ENCODE measurements at regions not wholly inside any gene's neighbourhood (a gene's known extent, or its start where the extent isn't known, plus 50 kb on each side); places are given as distances from the start of the nearest gene placed in this dataset.
A peak's percentile ranks its signal among the peaks of the same experiment; 100 is the strongest.

GRCh38 chr12:58140395-58140794, 199.0 kb downstream of the ATP23 start:
- DNase-seq: no peak

DNA sequence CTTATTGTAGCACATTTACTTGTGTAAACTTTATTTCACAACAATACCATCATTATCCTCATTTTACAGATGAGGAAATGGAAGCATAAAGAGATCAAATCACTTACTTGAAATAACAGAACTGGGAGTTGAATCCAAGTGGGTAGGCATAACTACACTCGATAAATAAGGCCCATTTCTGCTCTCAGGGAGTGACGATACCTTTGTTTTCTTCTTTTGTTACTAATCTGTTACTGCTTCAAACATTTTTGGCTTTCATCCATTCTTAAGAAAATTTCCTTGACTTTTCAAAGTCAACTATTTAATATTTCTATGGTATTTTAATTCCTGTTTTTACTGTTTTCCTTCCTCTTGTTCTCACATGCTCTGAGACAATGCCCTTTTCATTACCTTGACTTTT, 201.6 kb downstream of the ATP23 start:
- no peak for DNase-seq

GRCh38 chr12:58143498-58143995, 202.2 kb downstream of the ATP23 start:
- no peak for DNase-seq

GRCh38 chr12:58148405-58148804, 207.0 kb downstream of the ATP23 start:
- DNase-seq: no peak

DNA sequence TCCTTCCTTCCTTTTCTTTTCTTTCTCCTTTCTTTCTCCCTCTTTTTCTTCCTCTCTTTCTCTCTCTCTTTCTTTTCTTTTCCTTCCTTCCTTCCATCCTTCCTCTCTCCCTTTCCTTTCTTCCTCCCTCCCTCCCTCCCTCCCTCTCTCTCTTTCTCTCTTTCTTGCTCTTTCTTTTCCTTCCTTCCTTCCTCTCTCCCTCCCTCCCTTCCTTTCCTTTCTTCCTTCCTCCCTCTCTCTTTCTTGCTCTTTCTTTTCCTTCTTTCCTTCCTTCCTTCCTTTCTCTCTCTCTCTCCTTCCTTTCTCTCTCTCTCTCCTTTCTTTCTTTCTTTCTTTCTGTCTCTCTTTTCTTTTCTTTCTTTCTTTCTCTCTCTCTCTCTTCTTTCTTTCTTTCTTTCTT, 207.6 kb downstream of the ATP23 start:
- no peak for DNase-seq

GRCh38 chr12:58154359-58154758, 213.0 kb downstream of the ATP23 start:
- DNase-seq: no peak

DNA sequence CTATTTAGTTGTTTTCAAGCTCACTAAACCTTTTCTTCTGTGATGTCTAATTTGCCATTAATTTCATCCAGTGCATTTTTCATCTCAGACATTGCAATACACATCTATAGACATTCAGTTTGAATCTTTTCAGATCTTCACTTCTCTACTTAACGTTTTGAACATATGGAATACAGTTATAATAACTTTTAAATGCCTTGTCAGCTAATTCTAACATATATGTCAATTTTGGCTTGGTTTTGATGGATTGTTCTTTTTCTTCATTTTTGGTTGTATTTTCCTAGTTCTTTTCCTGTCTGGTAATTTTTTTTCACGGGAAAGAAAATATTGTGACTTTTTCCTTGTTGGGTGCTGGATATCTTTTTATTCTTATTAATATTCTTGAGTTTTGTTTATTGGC, 215.3 kb downstream of the ATP23 start:
- no peak for DNase-seq

GRCh38 chr12:58159941-58160340, 218.6 kb downstream of the ATP23 start:
- DNase-seq: no peak

GRCh38 chr12:58161773-58162172, 220.4 kb downstream of the ATP23 start:
- DNase-seq: no peak

DNA sequence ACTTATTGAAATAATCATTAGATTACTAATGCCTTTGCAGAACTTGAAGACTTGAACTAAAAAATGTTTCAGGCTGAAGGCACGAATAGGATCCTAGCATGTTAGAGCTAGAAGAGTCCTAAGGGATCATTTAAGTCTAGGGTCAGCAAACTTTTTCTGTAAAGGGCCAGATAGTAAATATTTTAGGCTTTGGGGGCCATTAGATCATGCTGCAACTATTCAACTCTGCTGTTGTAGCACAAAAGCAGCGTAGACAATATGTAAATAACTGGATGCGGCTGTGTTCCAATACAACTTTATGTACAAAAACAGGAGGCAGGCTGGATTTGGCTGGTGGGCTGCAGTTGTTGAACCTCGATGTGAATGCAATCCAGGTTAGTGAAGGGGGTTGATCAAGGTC, 221.7 kb downstream of the ATP23 start:
- no peak for DNase-seq

DNA sequence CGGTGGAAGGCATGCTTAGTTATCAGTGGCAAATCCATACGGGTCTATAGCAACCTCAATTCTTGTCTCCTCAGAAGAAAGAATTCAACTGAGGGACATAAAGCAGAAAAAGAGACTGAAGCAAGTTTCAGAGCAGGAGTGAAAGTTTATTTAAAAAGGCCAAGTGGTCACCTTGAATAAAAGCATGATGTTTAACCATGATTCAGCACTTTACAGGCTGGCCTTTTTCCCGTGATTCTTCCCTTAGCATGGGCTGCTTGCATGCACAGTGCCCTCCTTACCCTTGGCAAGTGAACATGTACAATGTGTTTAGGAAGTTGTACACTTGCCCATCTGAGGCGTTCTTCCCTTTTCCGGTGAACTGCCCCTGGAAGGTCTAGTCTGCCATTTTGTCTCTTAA, 225.3 kb downstream of the ATP23 start:
- DNase-seq: no peak

GRCh38 chr12:58167622-58168021, 226.3 kb downstream of the ATP23 start:
- DNase-seq: no peak

DNA sequence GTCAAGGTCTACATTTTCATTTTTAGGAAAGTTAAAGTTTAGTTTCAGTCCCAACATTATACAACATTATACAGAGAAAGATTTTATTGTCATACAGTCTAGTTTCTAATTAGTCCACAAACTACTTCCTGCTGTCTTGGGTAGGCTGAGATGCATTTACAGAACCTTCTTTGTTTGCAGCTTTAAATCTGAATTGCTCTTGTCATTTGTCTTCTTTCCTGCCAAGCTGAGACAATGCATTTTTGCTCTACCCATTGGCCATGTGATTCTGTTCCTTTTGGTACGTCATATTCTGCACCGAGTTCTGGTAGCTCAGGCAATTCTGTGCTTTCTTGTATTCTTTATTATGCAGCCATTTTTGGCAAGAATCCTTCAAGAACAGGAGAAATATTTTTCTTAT, 228.5 kb downstream of the ATP23 start:
- no peak for DNase-seq

- no peak for DNase-seq
These were observed 230.5 kb downstream of the ATP23 start for GRCh38 chr12:58171914-58172313.

- no peak for DNase-seq
These were observed 231.2 kb downstream of the ATP23 start for GRCh38 chr12:58172433-58173073.

- DNase-seq: no peak
These were observed 232.9 kb downstream of the ATP23 start for GRCh38 chr12:58174316-58174715.

GRCh38 chr12:58176296-58176869, 235.0 kb downstream of the ATP23 start:
- DNase-seq: peak; percentile 26

GRCh38 chr12:58177366-58177765, 236.0 kb downstream of the ATP23 start:
- DNase-seq: no peak

DNA sequence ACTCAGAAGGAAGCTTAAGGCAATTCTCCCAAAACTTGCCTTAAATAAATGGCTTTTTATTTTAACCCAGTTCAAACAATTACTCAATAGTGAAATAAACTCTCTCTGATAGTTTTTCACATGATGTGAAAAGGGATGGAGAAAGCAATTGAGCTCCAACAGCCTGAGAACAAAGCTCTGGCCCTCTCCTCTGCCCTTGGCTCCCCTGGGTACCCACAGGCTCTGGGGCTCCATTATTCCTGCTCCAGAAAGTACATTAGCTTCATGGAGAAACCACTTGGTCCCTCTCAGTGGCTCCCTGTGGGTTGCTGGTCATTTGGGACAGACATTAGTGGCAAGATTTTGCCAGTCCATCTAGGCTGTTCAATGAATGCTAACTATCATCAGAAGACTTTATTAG, 242.8 kb downstream of the ATP23 start:
- no peak for DNase-seq

GRCh38 chr12:58186401-58186800, 245.0 kb downstream of the ATP23 start:
- DNase-seq: no peak

- DNase-seq: no peak
These were observed 245.5 kb downstream of the ATP23 start for GRCh38 chr12:58186914-58187313.

DNA sequence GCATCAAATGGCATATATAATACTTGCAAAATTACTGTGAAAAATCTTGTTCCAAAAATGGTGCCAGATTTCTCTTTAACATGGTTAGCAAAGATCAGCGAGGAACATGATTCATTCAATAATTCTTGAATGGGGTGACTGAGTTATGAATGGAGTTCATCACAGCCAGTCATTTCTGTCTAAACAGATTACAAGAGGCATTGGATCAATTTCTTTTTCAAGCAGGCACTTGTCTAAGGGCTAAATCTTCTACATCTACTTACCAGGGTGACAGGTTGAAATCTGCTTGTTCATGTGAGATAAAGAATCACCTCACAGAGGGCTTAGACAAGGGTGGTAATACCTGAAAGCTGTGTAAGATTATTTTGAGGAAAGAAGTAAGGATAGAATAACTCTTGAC, 247.7 kb downstream of the ATP23 start:
- DNase-seq: no peak

DNA sequence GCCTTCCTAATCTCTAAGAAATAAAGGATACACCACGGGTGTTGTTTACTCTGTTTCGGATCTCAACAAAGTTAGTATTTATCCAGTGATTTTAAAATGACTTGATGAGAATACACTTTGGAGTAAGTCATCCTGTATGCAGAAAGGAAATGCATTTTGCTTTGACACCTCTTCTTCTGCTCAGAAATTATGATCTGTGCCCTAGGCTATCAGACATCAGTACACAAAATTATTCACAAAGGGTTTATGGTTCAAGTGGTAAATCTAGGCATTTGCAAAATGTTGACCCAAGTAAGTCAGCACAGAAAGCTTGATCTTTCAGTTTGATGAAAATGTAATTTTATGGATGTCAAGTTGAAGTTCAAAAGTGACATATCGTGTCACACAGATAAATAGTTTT, 248.5 kb downstream of the ATP23 start:
- DNase-seq: no peak

GRCh38 chr12:58190618-58191017, 249.3 kb downstream of the ATP23 start:
- DNase-seq: no peak

DNA sequence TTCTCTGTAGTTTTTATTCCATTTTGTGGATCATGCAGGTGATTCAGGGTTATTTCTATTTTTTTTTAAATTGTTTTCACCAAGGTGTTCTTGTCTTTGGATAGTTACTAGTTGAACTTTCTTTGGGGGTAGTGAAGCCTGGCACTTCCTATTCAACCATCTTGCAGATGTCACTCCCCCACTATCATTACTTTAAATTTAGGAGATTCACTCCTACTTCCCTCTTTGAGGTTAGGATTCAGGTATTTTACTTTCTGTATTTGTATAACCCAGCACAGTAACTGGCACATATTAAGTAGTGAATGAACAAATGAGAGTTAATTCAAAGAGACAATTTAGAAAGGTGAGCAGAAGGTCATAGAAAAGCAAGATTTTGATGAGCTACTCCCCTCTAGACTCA, 255.6 kb downstream of the ATP23 start:
- DNase-seq: no peak
